ENCODE measurements at regions not wholly inside any gene's neighbourhood (a gene's known extent, or its start where the extent isn't known, plus 50 kb on each side); places are given as distances from the start of the nearest gene placed in this dataset.
A peak's percentile ranks its signal among the peaks of the same experiment; 100 is the strongest.

- intact Hi-C loops (cut with DNase I), result loop anchor here (1.0 kb wide), 1 partner anchor 296 kb away; no protein-coding TSS in a partner anchor
- DNase-seq (ENCODE audit: low spot score), result peak; percentile 81
Observed at GRCh38 chr1:13960375-13960987, 260.5 kb downstream of the PRDM2 start.

- intact Hi-C loops (cut with DNase I), result loop anchor here (5.0 kb wide), 1 partner anchor 1083 kb away; no protein-coding TSS in a partner anchor
- no peak for DNase-seq (ENCODE audit: low spot score)
Observed at GRCh38 chr1:13964768-13965167, 264.8 kb downstream of the PRDM2 start.

GRCh38 chr1:13965770-13966398, 265.9 kb downstream of the PRDM2 start:
- intact Hi-C loops (cut with DNase I), result loop anchor here (5.0 kb wide), 1 partner anchor 1081 kb away; no protein-coding TSS in a partner anchor
- no peak for DNase-seq (ENCODE audit: low spot score)

DNA sequence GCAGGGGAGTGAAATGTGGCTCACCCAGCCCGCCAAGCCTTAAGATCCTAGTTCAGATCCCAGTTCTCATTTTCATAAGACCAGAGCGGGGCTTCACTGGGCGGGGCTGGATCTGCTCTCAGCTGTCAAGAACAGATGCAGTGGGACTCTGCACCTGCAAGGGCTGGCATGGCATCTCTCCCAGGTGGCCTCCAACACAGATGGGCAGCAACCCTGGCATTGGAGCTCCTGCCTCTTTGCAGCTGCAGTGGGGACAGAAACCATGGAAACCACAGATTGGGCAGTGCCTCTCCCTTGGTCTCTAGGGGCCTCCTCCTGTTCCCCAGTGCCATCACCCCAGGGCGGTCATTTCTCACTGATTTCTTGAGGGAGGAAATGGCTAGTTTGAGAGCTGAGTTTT, 267.7 kb downstream of the PRDM2 start:
- intact Hi-C loops (cut with DNase I), result loop anchor here (5.0 kb wide), 1 partner anchor 1080 kb away; no protein-coding TSS in a partner anchor

GRCh38 chr1:13968361-13968760, 268.4 kb downstream of the PRDM2 start:
- intact Hi-C loops (cut with DNase I), result loop anchor here (5.0 kb wide), 1 partner anchor 1079 kb away; no protein-coding TSS in a partner anchor
- DNase-seq (ENCODE audit: low spot score), result no peak

More for the DNA sequence above, 267.7 kb downstream of the PRDM2 start:
- no peak for DNase-seq (ENCODE audit: low spot score)

GRCh38 chr1:13970631-13971247, 270.8 kb downstream of the PRDM2 start:
- DNase-seq (ENCODE audit: low spot score), result no peak
- intact Hi-C loops (cut with DNase I), result no loop called here

- intact Hi-C loops (cut with DNase I), result no loop called here
- no peak for DNase-seq (ENCODE audit: low spot score)
Observed at GRCh38 chr1:13976485-13976884, 276.5 kb downstream of the PRDM2 start.

DNA sequence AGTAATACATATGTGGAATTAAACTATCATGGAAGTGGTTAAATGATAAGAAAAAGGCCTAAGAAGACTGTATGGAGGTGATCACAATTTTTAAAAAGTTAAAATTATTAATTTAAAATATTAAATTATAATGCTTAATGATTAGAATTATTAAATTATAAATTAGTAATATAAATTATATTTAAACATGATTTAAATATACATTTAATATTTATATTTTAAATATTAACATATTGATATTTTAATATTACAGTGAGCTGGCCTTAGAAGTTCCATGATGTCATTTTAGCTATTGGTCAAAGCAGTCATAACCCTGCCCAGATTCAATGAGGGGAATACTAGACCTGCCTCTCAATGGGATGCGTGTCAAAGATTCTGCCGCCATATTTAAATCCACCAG, 281.2 kb downstream of the PRDM2 start:
- intact Hi-C loops (cut with DNase I), result no loop called here
- no peak for DNase-seq (ENCODE audit: low spot score)

GRCh38 chr1:13983393-13983792, 283.4 kb downstream of the PRDM2 start:
- intact Hi-C loops (cut with DNase I), result no loop called here
- DNase-seq (ENCODE audit: low spot score), result no peak

DNA sequence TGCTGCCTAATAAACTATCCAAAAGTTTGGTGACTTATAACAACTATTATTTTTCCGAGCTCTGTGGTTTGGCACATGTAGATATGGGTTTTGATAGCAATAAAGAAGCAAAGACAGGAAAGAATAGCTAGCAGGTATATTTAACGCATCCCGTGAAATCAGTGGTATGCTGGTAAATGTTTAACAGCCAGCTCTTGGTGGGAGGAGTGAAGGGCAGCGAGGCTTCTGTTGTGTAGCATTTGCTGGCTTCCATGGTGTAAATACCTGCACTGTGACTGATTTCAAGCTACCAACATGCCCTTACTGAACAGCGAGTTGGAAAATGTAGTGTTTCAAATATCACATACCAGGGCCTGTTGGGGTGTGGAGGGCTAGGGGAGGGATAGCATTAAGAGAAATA, 291.0 kb downstream of the PRDM2 start:
- no peak for DNase-seq (ENCODE audit: low spot score)
- intact Hi-C loops (cut with DNase I), result no loop called here

DNA sequence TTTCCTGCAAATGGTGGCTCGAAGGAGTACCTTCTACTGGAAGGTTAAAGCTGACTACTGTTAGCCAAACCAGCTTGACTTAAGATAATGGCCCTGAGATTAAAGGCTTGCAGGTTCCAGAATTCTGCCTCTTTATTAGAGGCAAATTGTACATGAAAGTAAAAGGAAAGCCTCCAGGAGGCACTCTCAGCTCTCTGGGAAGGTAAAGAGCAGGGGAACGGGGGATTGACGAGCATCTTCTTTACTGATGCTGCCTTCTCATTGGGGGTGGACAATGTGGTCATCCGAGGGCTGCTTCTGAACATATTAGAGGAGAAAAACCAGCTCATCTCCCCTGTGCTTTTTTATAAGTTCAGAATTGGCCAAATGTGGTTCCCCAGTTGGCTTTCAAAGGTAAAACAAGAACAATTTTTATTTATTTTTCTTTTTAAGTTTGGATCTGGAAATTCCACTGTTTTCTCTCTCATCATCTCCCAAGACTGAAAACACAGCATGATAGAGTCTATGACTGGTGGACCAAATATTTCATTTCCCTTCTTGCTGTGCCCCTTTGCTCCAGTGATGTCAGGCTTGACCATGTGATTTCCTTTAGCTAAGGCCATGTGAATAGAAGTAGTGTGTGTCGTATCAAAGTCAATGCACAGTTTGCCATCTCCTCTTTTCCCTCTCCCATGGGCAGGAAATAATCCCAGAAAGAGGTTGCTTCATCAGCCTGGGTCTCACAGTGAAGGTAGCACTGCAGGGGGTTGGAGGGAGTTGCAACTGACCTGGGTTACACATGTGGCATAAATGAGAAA, 292.7 kb downstream of the PRDM2 start:
- intact Hi-C loops (cut with DNase I), result no loop called here

DNA sequence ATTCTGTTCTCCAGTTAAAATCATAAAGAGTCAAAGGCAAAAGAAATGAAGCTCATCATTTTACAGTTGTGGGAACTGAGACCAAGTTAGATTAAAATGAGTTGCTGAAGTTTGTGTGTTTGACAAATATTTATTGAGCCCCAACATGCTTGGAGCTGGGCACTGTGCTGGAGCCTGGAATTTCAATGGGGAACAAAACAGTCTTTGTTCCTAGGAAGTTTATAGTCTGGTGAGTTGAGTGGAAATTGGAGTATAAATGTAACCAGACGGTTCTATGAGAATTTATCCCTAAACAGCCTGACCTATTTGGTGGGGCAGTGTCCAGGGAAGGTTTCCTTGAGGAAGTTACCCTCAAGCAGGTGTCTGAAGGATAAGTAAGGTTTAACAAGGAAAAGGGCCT, 294.4 kb downstream of the PRDM2 start:
- intact Hi-C loops (cut with DNase I), result no loop called here
- DNase-seq (ENCODE audit: low spot score), result no peak

More for the DNA sequence above, 292.7 kb downstream of the PRDM2 start:
- DNase-seq (ENCODE audit: low spot score), result no peak

GRCh38 chr1:13996334-13996733, 296.3 kb downstream of the PRDM2 start:
- intact Hi-C loops (cut with DNase I), result no loop called here
- DNase-seq (ENCODE audit: low spot score), result no peak

DNA sequence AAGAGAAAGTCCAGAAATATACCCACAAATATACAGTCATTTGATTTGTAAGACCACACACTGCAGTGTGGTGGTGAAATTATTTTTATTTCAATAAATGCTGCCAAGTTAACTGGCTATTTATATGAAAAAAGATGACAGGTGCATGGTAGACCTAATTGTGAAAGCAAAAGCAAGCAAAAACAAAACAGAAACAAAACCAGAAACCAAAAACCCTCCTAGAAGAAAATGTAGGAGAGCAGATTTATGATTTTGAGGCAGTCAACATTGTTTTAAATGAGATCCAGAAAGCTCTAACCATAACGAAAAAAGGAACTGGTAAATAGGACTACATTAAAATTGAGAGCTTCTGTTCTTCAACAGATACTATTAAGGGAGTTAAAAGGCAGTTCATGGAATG, 303.6 kb downstream of the PRDM2 start:
- intact Hi-C loops (cut with DNase I), result no loop called here
- no peak for DNase-seq (ENCODE audit: low spot score)

GRCh38 chr1:14009582-14009981, 309.6 kb downstream of the PRDM2 start:
- intact Hi-C loops (cut with DNase I), result no loop called here
- DNase-seq (ENCODE audit: low spot score), result no peak

- intact Hi-C loops (cut with DNase I), result no loop called here
- no peak for DNase-seq (ENCODE audit: low spot score)
Observed at GRCh38 chr1:14010476-14010875, 310.5 kb downstream of the PRDM2 start.

GRCh38 chr1:14011132-14011531, 311.1 kb downstream of the PRDM2 start:
- intact Hi-C loops (cut with DNase I), result no loop called here
- DNase-seq (ENCODE audit: low spot score), result no peak

DNA sequence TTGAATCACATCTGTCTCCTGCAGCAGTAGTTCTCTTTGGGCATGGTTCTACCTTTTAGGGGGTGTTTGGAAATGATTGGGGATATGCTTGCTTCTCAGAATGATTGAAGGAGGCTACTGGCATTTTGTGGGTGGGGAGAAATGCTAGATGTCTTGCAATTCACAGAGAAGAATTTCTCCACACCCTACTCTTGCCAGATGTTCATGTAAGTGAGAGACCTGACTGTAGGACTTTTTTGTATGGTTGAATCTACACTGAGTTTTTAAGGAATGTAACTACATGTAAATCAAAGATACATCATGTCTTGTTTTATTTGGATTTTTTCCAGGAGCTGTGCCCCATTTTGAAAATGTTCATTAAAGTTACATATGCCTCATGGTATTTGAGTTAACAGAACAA, 311.9 kb downstream of the PRDM2 start:
- no peak for DNase-seq (ENCODE audit: low spot score)
- intact Hi-C loops (cut with DNase I), result no loop called here

DNA sequence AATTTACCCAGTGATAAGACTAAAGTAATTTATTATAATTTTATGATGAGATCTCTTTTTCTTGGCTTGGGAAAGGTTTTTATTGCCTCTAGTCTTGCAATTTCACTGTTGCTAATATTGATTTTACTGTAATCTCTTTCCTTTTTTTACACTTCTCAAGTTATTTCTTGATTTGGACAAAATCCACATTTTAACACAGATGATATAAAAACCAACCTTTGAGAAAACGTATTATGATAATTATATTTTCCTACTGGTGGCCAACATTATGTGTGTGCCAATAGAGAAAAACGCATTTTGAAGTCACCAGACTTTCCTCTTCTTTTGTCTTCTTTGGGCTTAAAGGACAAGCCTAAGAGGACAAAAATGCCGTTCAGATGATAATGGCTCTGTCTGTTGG, 314.9 kb downstream of the PRDM2 start:
- no peak for DNase-seq (ENCODE audit: low spot score)
- intact Hi-C loops (cut with DNase I), result no loop called here

- intact Hi-C loops (cut with DNase I), result no loop called here
- no peak for DNase-seq (ENCODE audit: low spot score)
Observed at GRCh38 chr1:14015917-14016316, 315.9 kb downstream of the PRDM2 start.

All from cardiac septum (tissue), 1 donor.